Sigmoid colon (tissue), 4 donors: ENCODE measurements at regions not wholly inside any gene's neighbourhood (a gene's known extent, or its start where the extent isn't known, plus 50 kb on each side); places are given as distances from the start of the nearest gene placed in this dataset.

Source experiments
- POLR2A ChIP-seq, 2 donors: fragments of 450-650 bp; IDR thresholded peaks; one replicate each; pipeline ENCODE4 v1.6.1; 2016; ENCODE audit warnings: antibody characterized with exemption in 2 of 2, mild to moderate bottlenecking in 2 of 2, moderate library complexity in 2 of 2
- POLR2AphosphoS5 ChIP-seq, 4 donors: sonication (generic); formaldehyde crosslinking; IDR thresholded peaks; one replicate each; pipeline ENCODE4 v1.6.1; 2017; ENCODE audit warnings: antibody characterized with exemption in 4 of 4

DNA sequence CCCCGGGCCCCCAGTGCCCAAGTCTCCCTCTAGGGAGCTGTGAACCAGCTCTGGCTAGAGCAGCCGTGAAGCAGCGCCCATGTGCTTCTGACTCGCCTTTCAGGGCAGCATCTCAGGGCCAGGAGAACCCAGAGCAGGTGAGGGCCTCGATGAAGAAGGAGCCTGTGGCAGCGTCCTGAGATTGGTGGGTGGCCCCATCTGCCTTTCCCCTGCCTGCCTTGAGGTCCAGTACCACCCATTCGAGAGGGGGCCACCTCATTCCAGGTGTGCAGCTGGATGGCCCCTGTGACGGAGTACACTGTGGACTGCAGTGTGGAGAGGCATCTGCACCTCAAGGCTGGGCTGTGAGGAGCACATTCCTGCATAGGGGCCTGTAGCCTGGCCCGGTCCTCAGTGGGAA, 167.3 kb upstream of the ZNF267 start:
- TF ChIP-seq POLR2AphosphoS5 (IDR thresholded peaks at IDR 0.05) (no peak), POLR2A (IDR thresholded peaks at IDR 0.05) (no peak)
